Skeletal muscle tissue (tissue), 3 donors: ENCODE measurements at regions not wholly inside any gene's neighbourhood (a gene's known extent, or its start where the extent isn't known, plus 50 kb on each side); places are given as distances from the start of the nearest gene placed in this dataset.

Source experiments
- H3K27ac ChIP-seq: one replicate; pipeline ENCODE4 v1.7.0; 2013; ENCODE audit warnings: mild to moderate bottlenecking, low read depth, low read length, inconsistent platforms
- H3K27me3 ChIP-seq, 3 donors: one replicate each; pipeline ENCODE4 v1.7.0; 2013; ENCODE audit warnings: low read length in 3 of 3; ENCODE audit not compliant: control insufficient read depth in 3 of 3, insufficient read depth in 3 of 3
- H3K36me3 ChIP-seq, 3 donors: one replicate each; pipeline ENCODE4 v1.7.0; 2013; ENCODE audit warnings: low read length in 3 of 3; ENCODE audit not compliant: control insufficient read depth in 3 of 3, insufficient read depth in 3 of 3
- H3K4me1 ChIP-seq, 3 donors: one replicate each; pipeline ENCODE4 v1.7.0; 2013; ENCODE audit warnings: low read length in 3 of 3, mild to moderate bottlenecking in 3 of 3; ENCODE audit not compliant: control insufficient read depth in 3 of 3, insufficient read depth in 3 of 3
- H3K4me3 ChIP-seq, 3 donors: one replicate each; pipeline ENCODE4 v1.7.0; 2013; ENCODE audit warnings: low read length in 3 of 3
- H3K9ac ChIP-seq, 3 donors: one replicate each; pipeline ENCODE4 v1.7.0; 2013; ENCODE audit warnings: low read length in 3 of 3, mild to moderate bottlenecking in 3 of 3, moderate library complexity in 2 of 3, low read depth in 1 of 3
- H3K9me3 ChIP-seq, 3 donors: one replicate each; pipeline ENCODE4 v1.7.0; 2013; ENCODE audit warnings: low read length in 3 of 3; ENCODE audit not compliant: control insufficient read depth in 3 of 3
- donor health status: Osteomylitis.

- no peaks in the 10 kb centered on the region for H3K4me1 ChIP-seq
- H3K36me3 ChIP-seq = no peaks in the 10 kb centered on the region
- H3K4me3 ChIP-seq = no peak overlapping the region
- no peaks in the 10 kb centered on the region for H3K27me3 ChIP-seq
- H3K27ac ChIP-seq = no peak overlapping the region
- H3K9ac ChIP-seq = no peak overlapping the region
- no peaks in the 10 kb centered on the region for H3K9me3 ChIP-seq
Measured at GRCh38 chr6:81819767-81820166, 67.3 kb upstream of the TENT5A start.

GRCh38 chr6:81818901-81819361, 66.5 kb upstream of the TENT5A start:
- Histone ChIP-seq H3K9ac (no peak overlapping the region), H3K27me3 (no peaks in the 10 kb centered on the region), H3K36me3 (no peaks in the 10 kb centered on the region), H3K27ac (no peak overlapping the region), H3K4me3 (no peak overlapping the region), H3K9me3 (no peaks in the 10 kb centered on the region), H3K4me1 (no peaks in the 10 kb centered on the region)

DNA sequence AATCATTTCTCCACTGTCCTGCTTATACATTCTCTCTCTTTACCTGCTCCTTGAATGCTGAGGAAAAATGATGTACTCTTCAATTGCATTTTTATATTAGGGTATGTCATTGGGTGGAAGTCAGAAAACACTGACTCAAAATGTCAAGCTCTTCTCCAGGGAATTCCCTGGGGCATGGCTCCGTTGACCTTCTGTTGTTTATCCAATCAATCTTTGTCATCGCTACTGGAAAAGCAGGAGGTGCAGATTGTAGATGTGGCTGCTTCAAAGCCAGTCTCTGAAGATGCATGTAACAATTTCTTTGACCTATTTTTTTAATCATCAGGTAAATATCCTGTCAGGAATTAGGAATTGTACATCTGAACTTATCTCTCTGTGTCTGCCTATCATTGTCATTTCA, 63.9 kb upstream of the TENT5A start:
- H3K4me1 ChIP-seq = no peaks in the 10 kb centered on the region
- no peaks in the 10 kb centered on the region for H3K9me3 ChIP-seq
- H3K4me3 ChIP-seq = no peak overlapping the region
- H3K27me3 ChIP-seq = no peaks in the 10 kb centered on the region
- no peak overlapping the region for H3K27ac ChIP-seq
- no peak overlapping the region for H3K9ac ChIP-seq
- no peaks in the 10 kb centered on the region for H3K36me3 ChIP-seq

DNA sequence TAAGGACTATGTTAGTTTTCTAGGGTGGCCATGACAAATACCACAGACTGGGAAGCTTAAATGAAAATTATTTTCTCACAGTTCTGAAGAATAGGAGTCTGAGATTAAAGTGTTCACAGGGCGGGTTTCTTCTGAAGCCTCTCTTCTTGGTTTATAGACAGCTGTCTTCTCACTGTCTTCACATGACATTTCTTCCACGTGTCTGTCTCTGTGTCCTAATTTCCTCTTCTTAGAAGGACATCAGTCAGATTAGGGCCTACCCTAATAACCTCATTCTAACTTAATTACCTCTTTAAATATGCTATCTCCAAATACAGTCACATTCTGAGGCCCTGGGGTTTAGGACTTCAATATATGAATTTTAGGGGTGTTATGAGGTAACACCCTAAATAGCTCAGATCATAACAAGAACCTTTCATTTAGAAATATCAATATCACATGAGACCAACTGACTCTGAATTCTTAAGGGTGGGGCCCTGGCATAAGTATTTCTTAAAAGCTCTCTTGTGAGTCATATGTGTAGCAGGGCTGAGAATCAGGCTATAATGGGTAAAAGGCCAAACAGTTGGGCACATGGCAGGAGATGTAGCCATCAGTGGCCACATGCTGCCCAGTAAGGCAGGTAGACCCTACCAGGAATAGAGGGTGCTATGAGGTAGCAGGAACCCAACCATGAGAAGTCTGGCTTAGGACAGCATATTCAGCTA, 62.0 kb upstream of the TENT5A start:
- Histone ChIP-seq H3K27ac (no peak overlapping the region), H3K27me3 (no peaks in the 10 kb centered on the region), H3K9ac (no peak overlapping the region), H3K36me3 (no peaks in the 10 kb centered on the region), H3K4me1 (no peaks in the 10 kb centered on the region), H3K4me3 (no peak overlapping the region), H3K9me3 (no peaks in the 10 kb centered on the region)

- Histone ChIP-seq H3K27me3 (no peaks in the 10 kb centered on the region), H3K4me3 (no peak overlapping the region), H3K36me3 (no peaks in the 10 kb centered on the region), H3K27ac (no peak overlapping the region), H3K4me1 (peaks cover 0 to 3% (median 0%) of the 10 kb centered on the region in 3 donors), H3K9me3 (no peaks in the 10 kb centered on the region), H3K9ac (no peak overlapping the region)
Measured at GRCh38 chr6:81813305-81813704, 60.8 kb upstream of the TENT5A start.

- Histone ChIP-seq H3K27ac (no peak overlapping the region), H3K9ac (no peak overlapping the region), H3K9me3 (no peaks in the 10 kb centered on the region), H3K36me3 (no peaks in the 10 kb centered on the region), H3K4me3 (no peak overlapping the region), H3K27me3 (no peaks in the 10 kb centered on the region), H3K4me1 (peaks cover 0 to 3% (median 0%) of the 10 kb centered on the region in 3 donors)
Measured at GRCh38 chr6:81812401-81812800, 59.9 kb upstream of the TENT5A start.

DNA sequence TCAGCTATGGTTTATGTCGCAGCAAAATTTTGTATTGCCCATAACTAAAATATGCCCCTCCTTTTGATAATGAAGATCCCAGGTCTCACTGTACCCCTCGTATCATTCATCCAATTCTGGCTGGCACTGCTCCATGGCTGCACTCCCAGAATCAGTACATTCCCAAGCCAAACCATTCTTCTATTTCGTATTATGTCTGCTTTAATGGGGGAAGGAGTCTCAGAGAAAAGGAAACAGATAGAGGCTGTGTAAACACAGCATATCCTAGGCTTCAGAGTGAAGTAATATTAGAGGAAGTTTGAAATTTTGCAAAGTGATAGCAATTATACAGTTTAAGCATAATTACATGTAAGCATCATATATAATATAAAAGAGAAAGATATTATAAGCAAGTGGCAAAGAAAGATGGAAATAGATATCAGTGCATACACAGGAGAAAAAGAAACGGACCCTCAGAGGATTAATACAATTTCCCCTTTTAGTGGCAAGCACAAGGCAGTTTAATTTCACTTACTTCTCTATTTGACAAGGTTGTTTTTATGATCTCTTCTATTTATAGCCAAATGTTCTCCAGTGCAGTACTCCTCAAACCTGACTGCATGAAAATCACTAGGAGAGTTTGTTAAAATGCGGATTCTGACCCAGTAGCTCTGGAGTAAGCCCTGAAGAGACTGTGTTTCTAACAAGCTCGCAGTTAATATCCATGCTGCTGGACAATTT, 56.5 kb upstream of the TENT5A start:
- Histone ChIP-seq H3K27ac (peak overlapping the region; percentile 52), H3K27me3 (no peaks in the 10 kb centered on the region), H3K36me3 (no peaks in the 10 kb centered on the region), H3K4me1 (peaks cover 0 to 3% (median 0%) of the 10 kb centered on the region in 3 donors), H3K9ac (no peak overlapping the region), H3K9me3 (no peaks in the 10 kb centered on the region), H3K4me3 (peak overlapping the region in 1 of 3 donors; percentile 33)

DNA sequence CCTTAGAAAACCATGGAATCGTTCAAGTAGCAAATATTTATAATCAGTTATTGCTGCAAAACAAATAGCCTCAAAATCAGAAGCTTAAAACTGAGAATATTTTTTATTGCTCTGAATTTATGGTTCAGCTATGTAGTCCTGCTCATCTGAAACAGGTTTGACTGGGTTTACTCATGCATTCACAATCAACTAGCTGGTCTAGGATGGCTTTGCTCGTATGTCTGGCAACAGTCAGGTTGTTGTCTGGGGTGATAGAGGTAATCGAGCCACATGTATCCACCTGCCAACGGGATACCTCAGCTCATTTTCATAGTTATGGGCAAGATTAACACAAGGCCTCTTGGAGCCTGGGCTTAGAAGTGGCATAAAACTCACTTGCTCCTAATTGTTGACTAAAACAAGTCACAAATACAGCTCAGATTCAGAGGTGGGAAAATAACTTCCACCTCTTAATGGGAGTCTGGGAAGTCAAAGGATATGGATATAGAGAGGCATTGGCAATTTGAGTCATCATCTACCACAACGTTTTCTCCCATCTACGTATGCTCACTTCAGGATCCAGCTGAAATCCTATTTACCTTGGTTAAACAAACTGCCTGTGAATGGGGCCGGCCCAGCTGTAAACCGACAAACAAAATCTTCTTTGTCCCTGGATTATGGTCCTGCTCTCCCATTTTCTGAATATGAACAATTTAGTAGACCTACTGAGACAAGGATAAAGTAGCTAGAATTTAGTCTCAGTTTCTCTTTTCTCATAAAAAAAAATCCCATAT, 54.5 kb upstream of the TENT5A start:
- Histone ChIP-seq H3K4me3 (no peak overlapping the region), H3K9ac (no peak overlapping the region), H3K27ac (no peak overlapping the region), H3K36me3 (no peaks in the 10 kb centered on the region), H3K9me3 (no peaks in the 10 kb centered on the region), H3K4me1 (peaks cover 0 to 3% (median 0%) of the 10 kb centered on the region in 3 donors), H3K27me3 (no peaks in the 10 kb centered on the region)

DNA sequence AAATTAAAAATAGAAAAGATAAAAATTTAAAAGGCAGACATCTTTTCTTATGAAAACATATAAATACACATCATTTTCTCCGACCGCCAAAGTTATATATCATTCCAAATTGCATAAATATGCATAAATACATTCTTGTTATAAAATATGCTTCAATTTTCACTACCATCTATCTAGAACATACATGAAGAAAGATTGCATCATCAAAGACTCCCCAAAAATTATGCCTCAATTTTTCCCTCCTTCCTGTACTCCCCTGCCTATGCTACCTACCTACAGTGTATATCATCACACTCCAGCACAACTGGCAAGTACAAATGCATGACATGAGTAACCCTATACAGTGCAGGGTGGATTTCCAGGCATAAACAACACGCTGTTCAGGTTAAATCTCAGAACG, 49.9 kb upstream of the TENT5A start:
- Histone ChIP-seq H3K4me3 (no peak overlapping the region), H3K9me3 (no peaks in the 10 kb centered on the region), H3K4me1 (no peaks in the 10 kb centered on the region), H3K27ac (no peak overlapping the region), H3K27me3 (no peaks in the 10 kb centered on the region), H3K36me3 (no peaks in the 10 kb centered on the region), H3K9ac (no peak overlapping the region)
